Effector memory CD4-positive, alpha-beta T cell (primary cell): ENCODE measurements at regions not wholly inside any gene's neighbourhood (a gene's known extent, or its start where the extent isn't known, plus 50 kb on each side); places are given as distances from the start of the nearest gene placed in this dataset.

ENCODE experiments used
- DNase-seq, 3 donors: peaks; one replicate each; pipeline ENCODE4 v3.0.0-alpha.2; 2020
- H3K27ac ChIP-seq: 2 replicates; pipeline ENCODE4 v1.7.0; 2013; ENCODE audit warnings: mild to moderate bottlenecking, low read length, moderate library complexity; ENCODE audit not compliant: insufficient read depth, poor library complexity, severe bottlenecking
- H3K27me3 ChIP-seq: replicated peaks from 2 replicates; pipeline ENCODE4 v1.7.0; 2013; ENCODE audit warnings: mild to moderate bottlenecking, low read length; ENCODE audit not compliant: insufficient read depth, control insufficient read depth, poor library complexity, severe bottlenecking
- H3K36me3 ChIP-seq: 2 replicates; pipeline ENCODE4 v1.7.0; 2013; ENCODE audit warnings: mild to moderate bottlenecking, low read length, moderate library complexity; ENCODE audit not compliant: control insufficient read depth, insufficient read depth
- H3K4me1 ChIP-seq: 2 replicates; pipeline ENCODE4 v1.7.0; 2013; ENCODE audit warnings: low read length, mild to moderate bottlenecking; ENCODE audit not compliant: control insufficient read depth, insufficient read depth, poor library complexity, severe bottlenecking
- H3K4me3 ChIP-seq: 2 replicates; pipeline ENCODE4 v1.7.0; 2013; ENCODE audit warnings: low read length, low read depth, mild to moderate bottlenecking; ENCODE audit not compliant: insufficient read depth, poor library complexity, severe bottlenecking
- H3K9me3 ChIP-seq: 2 replicates; pipeline ENCODE4 v1.7.0; 2013; ENCODE audit warnings: mild to moderate bottlenecking, low read length, moderate library complexity; ENCODE audit not compliant: control insufficient read depth

DNA sequence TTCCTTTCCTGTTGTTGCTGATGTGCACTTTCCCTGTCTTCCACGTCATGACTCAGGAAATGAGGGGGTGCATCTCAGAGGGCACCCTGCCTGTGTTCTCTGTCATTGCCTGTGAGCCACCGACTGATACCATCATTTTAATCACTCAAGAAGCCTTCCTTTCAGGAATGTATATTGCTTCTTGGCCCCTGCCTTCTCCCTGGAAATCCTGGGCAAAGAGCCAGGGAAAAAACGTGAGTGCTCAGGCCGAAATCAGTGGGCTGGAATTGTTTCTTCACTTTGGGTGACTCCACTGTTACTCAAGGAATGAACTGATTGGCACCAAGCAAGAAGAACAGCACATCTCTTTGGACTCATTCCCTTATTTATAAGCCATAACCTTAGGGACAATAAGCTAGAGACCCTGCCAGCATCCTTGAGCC is 126.1 kb downstream of the SNX18 start:
- Histone ChIP-seq H3K4me1 (peaks cover 32% of the 10 kb centered on the region), H3K4me3 (no peak overlapping the region), H3K36me3 (no peaks in the 10 kb centered on the region), H3K27me3 (no peaks in the 10 kb centered on the region), H3K9me3 (no peaks in the 10 kb centered on the region), H3K27ac (no peak overlapping the region)
- DNase-seq = no peak

GRCh38 chr5:54639621-54640020 is 122.1 kb downstream of the SNX18 start:
- Histone ChIP-seq H3K9me3 (no peaks in the 10 kb centered on the region), H3K4me1 (peaks cover 25% of the 10 kb centered on the region), H3K36me3 (no peaks in the 10 kb centered on the region), H3K27ac (no peak overlapping the region), H3K27me3 (no peaks in the 10 kb centered on the region), H3K4me3 (no peak overlapping the region)
- no peak for DNase-seq

DNA sequence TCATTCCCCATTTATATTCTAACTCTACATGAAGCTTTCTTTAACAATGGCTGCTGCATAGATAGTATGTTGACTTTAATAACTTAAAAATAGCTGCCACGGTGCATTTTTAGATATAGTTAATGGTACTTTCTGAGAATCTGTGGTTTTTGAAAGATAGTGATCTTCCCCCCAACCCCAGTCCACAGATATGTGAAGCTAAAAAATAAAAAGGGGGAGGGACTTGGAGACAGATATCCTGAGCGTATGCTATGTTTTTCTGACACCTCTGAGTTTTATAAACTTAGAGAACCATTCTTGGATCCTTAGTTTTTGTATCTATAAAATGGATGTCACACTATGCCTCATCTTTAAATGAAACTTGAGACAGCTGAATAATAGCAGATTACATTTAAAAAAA is 120.5 kb downstream of the SNX18 start:
- no peaks in the 10 kb centered on the region for H3K27me3 ChIP-seq
- H3K4me3 ChIP-seq = no peak overlapping the region

DNA sequence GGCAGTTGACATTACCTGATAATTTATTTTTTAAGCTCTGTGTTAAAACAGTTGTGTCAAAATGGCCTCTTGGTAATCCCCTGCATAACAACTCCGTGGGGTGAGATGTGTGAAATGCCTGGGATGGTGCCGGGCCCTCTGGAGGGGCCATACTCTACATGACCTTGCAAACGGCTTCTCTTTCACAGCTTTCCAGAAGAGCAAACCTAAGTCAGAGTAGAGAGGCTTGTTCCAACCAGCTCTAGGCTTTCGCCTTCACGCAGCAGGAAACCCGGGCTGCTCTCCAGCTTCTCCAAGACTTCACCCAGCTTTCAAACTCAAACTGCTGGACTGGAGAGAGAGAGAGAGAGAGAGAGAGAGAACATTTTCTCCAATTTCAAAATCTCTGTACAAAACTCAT is 120.1 kb downstream of the SNX18 start:
- Histone ChIP-seq H3K9me3 (no peaks in the 10 kb centered on the region), H3K4me1 (peaks cover 19% of the 10 kb centered on the region), H3K36me3 (no peaks in the 10 kb centered on the region), H3K4me3 (no peak overlapping the region), H3K27ac (no peak overlapping the region), H3K27me3 (no peaks in the 10 kb centered on the region)
- DNase-seq = no peak

More for the DNA sequence above, 120.5 kb downstream of the SNX18 start:
- H3K4me1 ChIP-seq = peaks cover 19% of the 10 kb centered on the region
- no peaks in the 10 kb centered on the region for H3K9me3 ChIP-seq
- DNase-seq = no peak
- no peak overlapping the region for H3K27ac ChIP-seq
- H3K36me3 ChIP-seq = no peaks in the 10 kb centered on the region

DNA sequence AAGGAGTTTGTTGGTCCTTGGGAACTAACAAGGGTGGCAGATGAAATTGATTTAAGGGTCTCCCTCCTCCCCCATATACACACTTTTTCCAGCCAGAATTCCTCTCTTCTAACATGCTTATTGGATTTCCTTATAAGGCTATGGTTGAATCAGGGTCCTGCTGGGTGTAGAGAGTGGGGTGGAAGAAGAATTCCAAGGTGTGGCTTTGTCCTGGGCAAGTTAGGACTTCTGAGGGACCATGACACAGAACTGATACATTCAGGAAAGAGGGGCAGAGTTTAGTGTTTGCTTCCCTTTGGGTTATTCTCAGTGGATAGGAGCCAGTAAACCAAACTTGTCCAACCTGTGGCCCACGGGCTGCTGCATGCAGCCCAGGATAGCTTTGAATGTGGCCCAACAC is 116.5 kb downstream of the SNX18 start:
- Histone ChIP-seq H3K36me3 (no peaks in the 10 kb centered on the region), H3K27ac (no peak overlapping the region), H3K27me3 (no peaks in the 10 kb centered on the region), H3K4me3 (no peak overlapping the region), H3K4me1 (peaks cover 18% of the 10 kb centered on the region), H3K9me3 (no peaks in the 10 kb centered on the region)
- DNase-seq = no peak

GRCh38 chr5:54632131-54632701 is 114.7 kb downstream of the SNX18 start:
- Histone ChIP-seq H3K36me3 (no peaks in the 10 kb centered on the region), H3K9me3 (no peaks in the 10 kb centered on the region), H3K4me1 (peaks cover 1% of the 10 kb centered on the region), H3K4me3 (no peak overlapping the region), H3K27ac (no peak overlapping the region), H3K27me3 (no peaks in the 10 kb centered on the region)
- DNase-seq = no peak

- no peak overlapping the region for H3K4me3 ChIP-seq
- no peaks in the 10 kb centered on the region for H3K36me3 ChIP-seq
- H3K4me1 ChIP-seq = no peaks in the 10 kb centered on the region
- H3K27me3 ChIP-seq = no peaks in the 10 kb centered on the region
- no peaks in the 10 kb centered on the region for H3K9me3 ChIP-seq
- no peak overlapping the region for H3K27ac ChIP-seq
- no peak for DNase-seq
Measured at GRCh38 chr5:54630738-54631359, 113.3 kb downstream of the SNX18 start.

DNA sequence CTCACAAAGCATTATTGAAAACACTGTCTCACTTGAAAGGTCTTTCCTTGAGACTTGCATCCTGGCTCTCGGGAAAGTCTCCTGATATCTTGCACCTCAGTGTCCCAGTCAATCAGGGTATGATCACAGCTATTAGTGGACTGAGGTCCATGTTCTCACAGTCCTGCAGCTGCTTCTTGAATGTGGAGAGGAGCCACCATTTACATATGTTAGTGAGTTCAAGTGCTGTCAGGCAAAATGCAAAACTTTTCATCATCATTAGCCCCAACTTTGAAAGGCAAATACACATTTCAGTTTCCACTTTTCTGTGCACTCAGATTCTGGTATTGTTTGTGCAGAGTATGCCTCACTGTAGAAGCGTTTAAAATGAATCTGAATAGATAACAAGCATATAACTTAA is 111.6 kb downstream of the SNX18 start:
- DNase-seq = no peak
- no peak overlapping the region for H3K27ac ChIP-seq
- H3K4me1 ChIP-seq = no peaks in the 10 kb centered on the region
- H3K4me3 ChIP-seq = no peak overlapping the region
- H3K9me3 ChIP-seq = no peaks in the 10 kb centered on the region
- H3K27me3 ChIP-seq = no peaks in the 10 kb centered on the region
- H3K36me3 ChIP-seq = no peaks in the 10 kb centered on the region

DNA sequence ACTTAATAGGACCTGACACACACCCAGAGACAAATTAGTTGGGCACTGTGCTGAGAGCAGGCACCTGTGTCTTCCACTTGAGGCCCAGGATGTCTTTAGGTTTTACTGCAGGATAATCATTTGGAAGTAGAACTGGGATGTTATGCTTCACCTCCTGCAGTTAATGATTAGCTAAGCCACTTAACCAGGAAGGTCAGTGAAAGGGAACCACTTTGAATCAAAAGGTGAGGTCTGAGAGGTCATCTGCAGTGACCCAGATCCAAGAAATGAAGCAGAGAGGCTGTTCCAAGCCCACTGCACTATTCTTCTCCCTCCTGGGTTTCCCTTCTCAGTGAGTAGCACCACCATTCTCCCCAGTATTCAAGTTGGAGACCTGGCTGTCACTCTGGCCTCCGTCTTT is 110.5 kb downstream of the SNX18 start:
- no peaks in the 10 kb centered on the region for H3K4me1 ChIP-seq
- DNase-seq = no peak
- H3K4me3 ChIP-seq = no peak overlapping the region
- no peaks in the 10 kb centered on the region for H3K27me3 ChIP-seq
- H3K9me3 ChIP-seq = no peaks in the 10 kb centered on the region
- no peaks in the 10 kb centered on the region for H3K36me3 ChIP-seq
- no peak overlapping the region for H3K27ac ChIP-seq

- Histone ChIP-seq H3K4me1 (no peaks in the 10 kb centered on the region), H3K9me3 (no peaks in the 10 kb centered on the region), H3K4me3 (no peak overlapping the region), H3K27ac (no peak overlapping the region), H3K36me3 (no peaks in the 10 kb centered on the region), H3K27me3 (no peaks in the 10 kb centered on the region)
- no peak for DNase-seq
Measured at GRCh38 chr5:54626407-54626806, 108.8 kb downstream of the SNX18 start.
